GM18502 (cell line): ENCODE measurements at regions not wholly inside any gene's neighbourhood (a gene's known extent, or its start where the extent isn't known, plus 50 kb on each side); places are given as distances from the start of the nearest gene placed in this dataset.

Source experiments
- ATAC-seq: cut with Tn5 transposase; IDR thresholded peaks from one replicate; pipeline ENCODE4 v1.9.1; 2021; ENCODE audit warnings: mild to moderate bottlenecking; ENCODE audit not compliant: unreplicated experiment, poor library complexity

DNA sequence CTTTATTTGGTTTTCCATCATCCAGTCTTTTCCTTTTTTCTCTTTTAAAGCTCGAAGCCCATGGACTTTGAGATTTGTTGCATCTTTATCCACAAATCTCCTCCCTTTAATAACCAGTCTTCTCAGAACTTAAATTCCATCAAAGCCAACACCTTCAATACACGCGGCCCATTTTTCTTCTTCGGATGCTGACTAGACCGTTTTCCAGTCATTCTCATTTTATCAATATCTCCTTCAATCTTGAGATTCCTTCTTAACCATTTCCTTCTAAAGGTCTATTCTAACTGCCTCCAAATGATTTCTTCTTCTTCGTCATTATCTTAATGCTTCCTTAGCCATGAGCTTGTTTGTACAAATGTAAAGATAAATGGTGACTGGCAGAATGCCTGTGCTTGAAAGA lies 173.5 kb downstream of the BAMBI start:
- ATAC-seq = no peak

DNA sequence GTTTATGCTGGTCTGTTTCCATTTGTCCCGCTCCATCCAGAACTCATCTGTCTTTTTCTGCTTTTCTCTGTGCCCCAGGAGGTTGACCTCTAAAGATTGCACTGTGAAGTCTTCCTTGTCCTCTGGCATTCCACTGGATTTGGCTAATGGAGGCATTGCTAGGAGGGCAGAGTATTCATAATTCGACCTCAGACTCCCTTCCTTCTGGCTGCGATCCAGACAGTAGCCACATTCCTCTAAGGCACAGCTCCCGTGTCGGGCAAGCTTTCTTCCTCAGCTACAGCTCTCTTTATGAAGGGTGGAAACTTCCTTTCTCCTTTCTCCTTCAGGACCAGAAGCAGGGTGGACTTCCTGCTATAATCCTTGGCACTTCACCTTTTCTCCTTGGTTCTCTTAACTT lies 175.9 kb downstream of the BAMBI start:
- ATAC-seq = no peak

DNA sequence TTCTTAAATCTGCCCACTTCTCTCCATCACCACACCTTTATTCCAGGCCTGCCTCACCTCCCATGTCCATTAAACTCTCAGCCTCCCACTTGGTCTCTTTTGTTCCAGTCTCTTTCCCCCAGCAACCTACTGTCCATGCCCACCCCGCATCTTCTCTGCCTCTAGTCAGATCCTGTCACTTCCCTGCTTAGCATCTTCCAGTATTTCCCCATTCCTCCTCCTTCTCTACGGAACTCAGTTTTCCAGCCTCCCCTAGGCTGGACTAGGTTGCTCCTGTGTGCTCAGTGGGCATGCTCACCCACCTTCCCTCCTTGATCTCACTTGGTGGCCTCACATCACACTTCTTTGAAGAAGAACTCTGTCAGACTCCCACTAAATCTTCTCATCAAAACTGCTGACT lies 179.8 kb downstream of the BAMBI start:
- ATAC-seq = no peak

DNA sequence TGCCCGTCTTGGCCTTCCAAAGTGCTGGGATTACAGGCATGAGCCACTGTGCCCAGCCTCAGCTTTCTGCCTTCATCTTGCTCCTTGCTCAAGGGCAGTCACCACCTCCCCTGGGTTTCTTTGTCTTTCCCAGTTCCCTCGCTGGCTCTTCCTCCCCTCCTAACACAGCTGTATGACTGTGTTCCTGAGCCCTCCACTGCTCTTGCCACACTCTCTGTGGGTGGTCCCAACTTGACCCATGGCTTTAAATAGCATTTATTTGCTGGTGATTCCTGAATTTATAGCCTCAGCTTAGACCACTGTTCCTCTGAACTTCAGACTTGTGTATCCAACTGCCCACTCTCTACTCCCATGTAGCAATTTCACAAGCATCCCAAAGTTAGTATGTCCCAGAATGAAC lies 181.3 kb downstream of the BAMBI start:
- ATAC-seq = no peak

DNA sequence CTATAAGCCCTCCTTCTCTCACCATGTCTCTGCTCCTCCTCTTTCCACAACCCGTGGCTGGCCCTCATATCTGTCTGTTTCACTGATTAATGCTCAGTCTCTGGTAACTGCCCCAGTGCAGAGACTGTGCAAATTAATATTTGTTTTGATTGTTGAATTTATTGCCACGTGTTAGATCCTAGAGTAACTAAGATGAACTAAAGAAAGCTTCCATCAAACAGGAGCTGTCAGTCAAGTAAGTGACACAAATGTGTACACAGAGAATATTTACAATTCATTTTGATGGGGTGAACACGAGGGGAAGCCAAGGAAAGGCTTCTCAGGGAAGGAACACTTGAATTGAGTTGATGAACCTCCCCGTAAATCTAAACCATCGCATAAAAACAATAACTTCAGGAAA lies 182.5 kb downstream of the BAMBI start:
- ATAC-seq = no peak

DNA sequence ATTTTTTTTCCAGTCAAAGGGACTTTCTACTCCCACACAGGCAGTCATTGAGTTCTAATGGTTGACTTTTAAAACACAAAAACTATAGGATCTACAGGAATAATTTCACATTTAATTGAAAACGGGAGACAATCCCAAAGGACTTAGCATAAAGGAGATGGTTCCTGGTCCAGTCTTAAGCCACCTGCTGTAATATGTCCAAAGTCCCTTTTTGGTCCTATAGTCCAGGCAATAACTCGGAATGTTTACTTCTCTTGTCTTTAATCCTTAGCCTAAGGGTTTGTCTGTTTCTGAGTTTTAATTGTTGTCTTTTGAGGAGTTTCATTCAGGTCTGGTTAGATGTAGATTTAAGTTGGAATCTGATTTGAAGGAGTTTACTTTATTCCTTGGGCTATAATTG lies 184.9 kb downstream of the BAMBI start:
- no peak for ATAC-seq

DNA sequence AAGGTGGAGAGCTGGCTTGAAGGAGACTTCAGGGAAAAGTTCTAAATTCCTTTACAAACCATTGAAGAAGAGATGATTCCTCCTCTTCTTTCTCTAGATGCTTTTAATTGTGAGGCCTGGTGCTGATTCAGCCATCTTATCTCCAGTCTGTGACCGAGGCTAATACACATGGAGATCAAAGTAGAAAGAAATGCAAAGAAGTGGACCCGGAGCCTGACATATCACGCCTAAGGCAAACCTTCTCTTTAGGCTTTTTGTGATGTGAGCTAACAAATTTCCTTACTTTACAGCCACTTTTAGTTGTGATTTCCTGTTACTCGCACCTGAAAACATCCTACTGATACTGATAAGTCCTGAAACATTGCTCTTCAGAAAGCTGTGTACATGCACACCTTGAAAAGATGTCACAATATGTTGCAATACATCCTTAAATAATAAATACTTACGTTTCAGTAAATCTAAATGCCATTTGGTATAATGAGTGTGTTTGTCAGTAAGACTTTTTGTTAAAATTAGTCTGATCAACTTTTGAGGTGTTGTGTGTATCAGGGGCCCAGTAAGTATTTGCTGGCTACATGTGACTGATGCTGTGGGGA lies 192.4 kb downstream of the BAMBI start:
- no peak for ATAC-seq

DNA sequence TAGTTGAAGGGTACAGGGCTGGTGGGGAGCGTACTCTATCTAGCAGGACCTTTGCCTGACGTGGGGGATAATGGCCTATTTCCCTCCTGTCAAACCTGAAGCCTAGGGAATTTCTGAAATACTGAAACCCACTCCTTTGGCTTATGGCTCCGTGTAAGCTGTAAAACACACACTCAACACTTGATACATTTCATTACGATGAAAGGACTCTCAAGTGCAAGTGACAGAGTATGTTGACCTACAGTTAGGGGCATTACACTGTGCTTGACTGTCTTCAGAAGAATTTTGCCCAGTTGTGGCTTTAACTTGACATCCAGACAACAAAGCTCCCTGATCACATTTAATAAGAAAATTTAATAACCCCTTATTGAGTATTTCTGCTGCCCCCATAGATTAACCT lies 194.3 kb downstream of the BAMBI start:
- ATAC-seq = no peak

DNA sequence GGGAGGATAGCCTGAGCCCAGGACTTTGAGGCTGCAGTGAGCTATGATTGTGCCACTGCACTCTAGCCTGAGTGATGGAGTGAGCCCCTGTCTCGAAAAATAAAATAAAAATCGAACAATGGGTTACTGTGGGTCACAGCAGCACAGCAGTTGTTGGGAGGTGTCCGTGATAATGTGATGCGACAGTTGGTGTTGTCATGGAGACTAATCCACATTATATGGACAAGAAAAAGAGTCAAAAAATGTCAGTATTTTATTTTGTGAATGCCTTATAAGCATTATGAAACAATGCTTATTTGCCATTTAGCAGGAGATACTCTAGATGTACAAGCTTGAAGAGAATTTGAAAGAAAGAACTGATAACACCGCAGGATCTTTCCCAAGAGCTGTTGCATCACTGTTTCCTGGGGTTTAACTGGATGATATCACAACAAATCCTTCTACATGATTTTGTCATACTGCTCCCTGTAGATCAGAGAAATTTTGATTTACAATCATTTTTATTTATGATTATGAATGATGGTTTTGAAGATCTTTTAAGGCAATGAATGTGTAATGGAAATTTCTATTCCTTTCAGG lies 195.4 kb downstream of the BAMBI start:
- ATAC-seq = no peak

DNA sequence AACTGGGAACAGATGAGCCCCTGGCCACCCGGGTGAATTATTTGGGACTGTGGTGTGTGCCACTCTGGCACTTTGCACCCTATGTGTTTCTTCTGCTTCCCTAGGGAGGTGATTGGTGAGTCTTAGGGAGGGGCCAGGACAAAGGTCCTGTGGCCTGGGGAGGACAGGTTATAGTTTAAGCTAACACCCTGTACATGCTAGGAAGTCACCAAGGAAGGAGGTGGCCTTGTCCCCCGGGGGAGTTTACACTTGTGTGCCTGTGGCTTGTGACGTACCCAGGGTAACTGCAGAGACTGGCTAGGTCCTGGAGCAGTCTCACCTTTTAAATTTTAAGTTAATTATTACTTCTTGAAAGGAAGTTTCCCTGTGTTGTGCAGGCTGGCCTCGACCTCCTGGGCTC lies 196.2 kb downstream of the BAMBI start:
- no peak for ATAC-seq

DNA sequence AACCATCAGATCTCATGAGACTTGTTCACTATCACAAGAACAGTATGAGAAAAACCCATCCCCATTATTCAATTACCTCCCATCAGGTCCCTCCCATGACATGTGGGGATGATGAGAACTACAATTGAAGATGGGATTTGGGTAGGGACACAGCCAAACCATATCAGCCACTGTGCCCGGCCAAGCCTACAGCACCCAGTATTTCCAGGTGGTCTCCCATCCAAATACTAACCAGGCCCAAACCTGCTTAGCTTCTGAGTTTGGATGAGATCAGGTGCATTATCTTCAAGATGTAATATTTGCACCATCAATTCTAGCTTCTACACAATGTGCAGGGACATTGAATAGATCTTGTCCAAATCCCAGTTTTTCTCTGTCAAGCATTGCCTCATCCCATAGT lies 196.9 kb downstream of the BAMBI start:
- no peak for ATAC-seq

DNA sequence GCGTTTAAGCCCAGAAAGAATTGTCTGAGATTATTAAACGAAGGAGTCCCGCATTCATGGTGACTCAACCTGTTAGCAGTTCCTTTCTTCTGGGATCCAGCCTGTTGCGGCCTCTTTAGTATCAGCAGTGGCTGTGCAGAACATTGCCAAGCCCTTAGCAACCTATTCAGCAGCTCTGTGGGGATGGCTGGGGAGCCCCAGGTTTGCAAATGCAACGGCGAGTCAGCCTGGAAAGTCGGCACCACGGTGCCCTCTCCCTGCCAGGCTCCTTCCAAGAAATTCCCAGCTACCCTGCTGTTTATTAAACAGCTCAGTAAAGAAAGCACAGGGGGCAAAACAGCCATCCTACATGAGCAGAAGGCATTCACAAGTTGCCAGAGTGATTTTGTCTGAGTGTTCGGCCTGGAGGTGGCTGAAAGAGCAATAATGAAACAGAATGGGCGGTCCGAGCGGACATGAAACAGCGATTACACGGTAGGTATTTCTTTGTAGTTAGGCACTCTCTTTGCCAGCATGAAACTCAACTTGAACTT lies 198.3 kb downstream of the BAMBI start:
- no peak for ATAC-seq

DNA sequence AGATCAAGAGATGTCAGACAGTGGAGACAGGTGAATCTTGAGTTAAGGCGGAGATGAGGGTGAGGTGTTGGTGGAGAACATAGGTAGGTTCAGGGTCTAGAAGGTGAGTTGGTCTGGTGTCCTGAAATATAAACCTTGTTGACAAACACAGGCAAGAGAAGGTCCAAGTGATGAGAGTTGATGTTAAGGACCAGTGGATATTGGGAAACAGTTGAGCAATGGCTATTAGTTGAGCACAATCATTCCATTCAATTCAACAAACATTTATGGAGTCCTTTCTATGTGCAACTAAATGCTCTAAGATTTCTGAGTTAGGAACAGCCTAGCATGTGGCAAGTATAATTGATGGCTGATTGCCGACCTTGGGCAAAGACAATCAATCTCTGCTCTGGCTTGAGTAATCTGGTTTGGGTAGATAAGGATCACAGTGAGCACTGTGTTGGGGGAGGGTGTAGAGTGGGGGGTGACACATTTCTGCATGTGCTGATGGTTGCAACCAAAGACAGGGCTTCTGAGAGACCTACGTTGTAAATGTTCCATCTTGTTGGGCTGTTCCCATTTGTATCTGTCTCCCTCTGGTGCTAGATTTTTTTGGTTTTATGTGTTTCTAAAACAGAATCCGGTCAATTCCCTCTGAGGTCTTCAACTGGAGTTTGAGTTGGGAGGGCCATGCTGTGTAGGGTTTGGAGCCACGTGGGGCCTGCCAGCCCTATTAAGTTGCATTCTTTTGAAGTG lies 201.1 kb downstream of the BAMBI start:
- no peak for ATAC-seq

DNA sequence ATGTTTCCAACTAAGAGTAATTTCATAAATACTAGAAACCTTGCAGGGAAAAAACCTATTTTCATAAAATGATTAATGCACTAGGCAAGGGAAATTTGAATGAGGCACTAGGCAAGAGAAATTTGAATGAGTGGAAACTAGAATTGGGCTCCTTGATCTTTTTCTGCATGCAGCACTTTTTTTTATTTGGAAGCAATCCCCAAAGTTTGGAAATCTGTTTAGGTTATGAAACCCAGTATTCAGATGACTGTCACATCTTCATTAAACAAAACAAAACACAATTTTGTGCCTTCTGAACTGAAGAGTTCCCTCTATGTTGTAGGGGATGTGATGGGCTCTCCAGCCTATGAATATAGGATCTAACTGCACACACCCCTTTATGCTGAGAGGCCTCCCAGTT lies 201.9 kb downstream of the BAMBI start:
- ATAC-seq = no peak

DNA sequence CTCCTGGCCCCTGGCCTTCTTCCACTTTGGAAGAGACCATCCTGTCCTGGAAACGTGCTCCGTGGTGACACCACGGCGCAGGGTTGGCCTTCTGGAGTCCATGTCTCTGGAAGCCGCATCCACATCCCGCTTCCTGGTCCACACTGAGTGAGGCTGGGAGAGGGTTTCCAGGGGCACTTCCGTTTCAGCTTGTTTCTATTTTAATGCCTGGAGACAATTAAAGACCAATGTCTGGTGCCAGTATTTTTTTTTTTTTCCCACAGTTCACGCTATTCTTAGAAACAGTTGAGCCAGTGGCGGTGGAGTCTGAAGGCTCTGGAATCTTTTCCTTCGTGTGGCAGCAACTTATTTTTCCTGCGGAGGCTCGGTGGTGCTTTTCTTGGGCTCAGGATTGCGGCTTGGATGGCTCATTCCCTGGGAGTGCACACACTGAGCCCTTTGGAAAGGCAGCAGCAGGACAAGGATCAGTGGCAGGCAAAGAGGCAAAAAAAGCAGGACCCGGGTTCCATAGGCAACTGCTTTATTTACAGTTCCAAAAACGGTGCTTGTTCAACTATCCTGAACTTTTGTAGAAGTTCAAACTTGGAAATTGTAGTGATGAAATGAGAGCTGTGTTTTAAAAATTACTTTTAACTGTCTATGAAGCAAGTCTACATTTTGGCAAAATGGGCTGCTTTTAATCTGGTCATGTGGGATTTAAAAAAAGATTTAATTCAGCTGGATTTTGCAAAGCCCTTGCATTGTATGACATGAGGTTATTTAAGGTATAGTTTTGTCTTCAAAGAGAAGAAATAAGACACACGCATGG lies 202.8 kb downstream of the BAMBI start:
- ATAC-seq = no peak

DNA sequence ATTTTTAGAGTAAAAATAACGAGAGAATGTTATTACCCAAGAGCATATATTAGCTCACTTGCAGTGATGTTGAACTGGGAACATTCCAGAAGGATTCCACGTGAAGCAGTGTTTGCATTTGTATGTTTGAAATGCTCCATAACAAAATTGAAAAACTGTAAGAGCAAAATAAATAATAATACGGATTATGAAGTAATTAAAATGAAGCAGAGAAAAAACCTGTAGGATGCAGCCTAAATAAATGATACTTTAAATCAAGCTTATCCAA lies 203.3 kb downstream of the BAMBI start:
- no peak for ATAC-seq

DNA sequence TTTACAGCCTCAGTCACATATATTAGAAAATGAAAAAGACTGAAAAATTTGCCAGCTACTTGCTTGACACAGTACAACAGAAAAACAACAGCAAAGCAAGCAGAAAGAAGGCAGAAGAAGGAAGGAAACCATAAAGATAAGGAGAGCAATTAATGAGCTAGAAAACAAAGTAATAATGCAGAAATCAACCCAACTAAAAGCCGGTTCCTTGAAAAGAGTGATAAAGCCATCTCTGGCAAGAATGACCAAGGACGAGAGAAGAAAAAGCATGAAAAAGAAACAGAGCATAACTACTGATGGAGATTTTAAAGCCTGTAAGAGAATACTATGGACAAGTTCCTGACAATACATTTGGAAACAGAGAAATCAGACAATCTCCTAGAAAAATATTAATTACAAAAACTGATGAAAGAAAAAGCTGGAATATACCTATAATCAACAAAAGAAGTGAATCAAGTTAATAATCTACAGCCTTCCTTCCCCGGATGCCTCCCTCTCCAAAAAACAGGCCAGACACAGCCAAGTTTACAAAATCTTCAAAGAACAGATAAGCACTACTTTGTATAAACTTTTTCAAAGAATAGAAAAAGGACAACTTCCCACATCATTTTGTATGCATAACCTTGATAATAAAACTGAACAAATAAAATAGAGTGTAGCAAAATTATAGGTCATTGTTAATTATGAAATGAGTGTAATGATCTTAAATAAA lies 204.0 kb downstream of the BAMBI start:
- no peak for ATAC-seq

DNA sequence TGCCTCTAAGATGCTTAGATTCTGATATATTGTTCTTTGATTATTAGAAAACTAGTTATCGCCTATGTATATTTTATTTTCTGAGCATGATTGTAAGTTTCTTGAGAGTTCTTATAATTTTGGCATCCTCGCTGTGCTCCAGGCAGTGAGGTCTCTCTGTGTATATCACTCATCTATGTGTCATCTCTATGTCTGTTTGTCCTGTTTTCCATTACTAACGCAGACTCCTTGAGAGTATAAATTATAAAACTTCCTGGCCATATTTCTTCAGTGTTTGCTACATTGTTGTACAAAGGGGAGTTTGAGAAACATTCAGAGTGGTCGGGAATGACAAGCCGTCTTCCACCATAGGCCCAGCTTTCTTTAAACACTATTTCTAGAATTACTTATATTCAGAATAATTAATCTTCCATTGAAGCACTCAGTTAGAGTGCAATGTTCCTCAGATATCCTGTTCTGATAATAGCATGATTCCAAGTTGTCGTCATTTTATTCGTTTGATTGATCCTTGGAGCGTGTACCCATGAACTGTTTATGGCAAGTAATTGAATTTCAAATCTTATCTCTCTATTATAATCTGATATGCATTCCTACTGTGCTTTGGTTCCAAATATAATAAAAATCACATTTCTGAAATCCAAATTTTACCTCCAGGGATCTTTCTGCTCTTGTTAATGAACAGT lies 206.6 kb downstream of the BAMBI start:
- no peak for ATAC-seq

DNA sequence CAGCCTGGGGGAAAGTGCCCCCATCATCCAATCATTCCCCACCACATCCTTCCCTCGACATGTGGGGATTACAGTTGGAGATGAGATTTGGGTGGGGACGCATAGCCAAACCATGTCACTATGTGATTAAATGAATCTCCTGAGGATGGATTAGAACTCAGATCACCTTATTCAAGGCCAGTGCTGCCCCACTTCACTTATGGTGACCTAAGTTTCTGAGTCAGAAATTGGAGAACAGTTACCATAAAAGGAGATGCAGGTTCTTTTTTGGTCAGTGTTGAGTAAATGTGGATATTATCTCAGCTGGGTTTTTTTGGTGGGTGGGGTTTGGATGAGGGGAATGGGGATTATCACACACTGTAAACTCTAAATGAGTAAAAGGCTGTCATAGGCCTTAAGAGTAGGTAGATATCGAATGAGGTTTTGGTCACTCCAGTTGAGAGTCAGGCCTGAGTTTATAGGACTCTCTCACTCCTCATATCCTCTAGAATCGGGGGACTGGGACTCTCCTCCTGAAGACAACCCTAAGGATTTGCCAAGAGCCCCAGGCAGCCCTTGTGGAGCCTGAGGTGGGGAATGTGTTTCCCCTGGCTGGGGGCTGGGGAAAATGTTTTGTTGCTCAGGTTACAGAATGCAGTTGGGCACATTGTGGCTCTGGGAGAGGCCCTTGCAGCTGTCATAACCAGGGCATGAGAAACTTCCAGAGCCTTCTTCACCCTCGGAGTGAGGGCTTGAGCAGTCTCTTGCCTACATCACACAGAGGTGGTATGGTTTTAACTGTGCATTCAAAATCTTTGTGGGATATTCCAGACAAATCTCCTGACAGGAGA lies 213.0 kb downstream of the BAMBI start:
- no peak for ATAC-seq
